Ramos (cell line): ENCODE measurements at regions not wholly inside any gene's neighbourhood (a gene's known extent, or its start where the extent isn't known, plus 50 kb on each side); places are given as distances from the start of the nearest gene placed in this dataset.

Source experiments
- in situ Hi-C: fragments of 300-500 bp; cut with MboI; formaldehyde crosslinking; loops from one replicate; pipeline ENCODE4 v1.14.3; 2022; ENCODE audit warnings: low sequenced_read_pairs; ENCODE audit not compliant: unreplicated experiment

DNA sequence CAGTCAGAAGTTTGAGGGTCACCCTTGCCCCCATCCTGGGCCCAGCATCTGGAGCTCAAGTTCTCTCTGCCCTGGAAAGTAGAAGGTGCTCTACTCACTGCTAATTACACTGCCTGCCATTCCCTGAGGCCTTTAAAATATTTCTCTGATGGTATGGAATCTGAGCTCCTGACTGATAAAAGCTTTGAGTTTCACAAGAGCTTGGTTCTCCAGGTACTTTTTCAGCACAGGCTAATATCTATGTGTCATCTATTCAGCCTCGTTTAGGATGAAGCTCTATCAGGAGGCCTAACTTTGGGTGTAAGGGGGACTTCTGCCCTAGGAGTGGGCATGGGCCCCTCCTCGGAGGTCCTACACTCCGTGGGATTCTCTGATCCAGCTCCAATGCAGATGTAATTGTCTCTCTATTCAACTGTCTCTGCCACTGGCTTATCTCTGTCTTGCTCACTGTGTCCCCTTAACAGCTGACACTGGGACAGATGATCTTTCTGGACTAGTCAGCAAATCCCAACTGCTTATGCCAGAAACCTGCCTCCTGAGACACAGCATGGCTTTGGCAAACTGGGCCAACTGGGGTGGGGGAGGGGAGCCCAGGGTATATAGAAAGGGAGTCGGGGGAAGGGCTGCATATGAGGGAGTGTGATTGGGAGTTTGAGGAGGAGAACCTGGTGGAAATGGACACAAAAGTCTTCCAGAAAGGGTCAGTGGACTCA is 104.2 kb upstream of the GADD45A start:
- in situ Hi-C loops, result no loop called here

DNA sequence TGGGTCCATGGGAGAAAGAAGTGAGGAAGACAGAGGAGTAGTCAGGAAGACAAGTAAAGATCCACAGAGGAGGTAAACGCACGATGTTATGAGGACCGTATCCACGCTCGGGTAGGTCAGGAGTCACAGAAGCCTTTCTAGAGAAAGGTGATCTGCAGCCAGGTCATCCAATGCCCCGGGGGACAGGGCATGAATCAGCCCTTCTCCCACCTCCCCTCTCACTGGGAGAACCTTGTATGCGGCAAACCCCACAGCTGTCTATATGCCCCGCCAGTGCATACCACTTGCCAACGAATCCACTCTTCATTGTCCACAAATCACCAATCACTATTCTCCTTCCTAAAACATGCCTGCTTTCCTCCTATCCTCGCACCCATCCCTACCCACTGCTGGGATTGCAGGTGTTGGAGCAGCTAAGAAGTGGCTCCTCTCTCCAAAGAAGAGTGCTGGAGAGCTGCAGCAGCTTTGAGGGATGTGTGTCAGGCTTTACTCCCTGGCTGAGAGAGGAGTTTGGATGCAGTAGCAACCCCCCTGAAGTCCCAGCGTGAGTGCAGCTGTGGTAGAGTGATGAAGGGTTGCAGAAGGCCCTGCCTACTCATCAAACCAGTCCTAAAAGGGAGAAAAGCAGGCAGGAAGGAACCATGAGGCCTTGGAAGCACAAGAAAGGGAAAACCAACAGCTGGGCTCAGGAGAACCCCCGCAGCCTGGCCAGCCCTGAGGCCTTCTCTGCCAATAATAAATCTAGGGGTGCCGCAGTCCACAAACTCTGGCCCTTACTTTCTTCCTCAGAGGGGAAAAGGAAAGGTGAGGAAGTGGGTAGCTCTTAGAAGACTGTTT is 102.2 kb upstream of the GADD45A start:
- in situ Hi-C loops, result no loop called here

DNA sequence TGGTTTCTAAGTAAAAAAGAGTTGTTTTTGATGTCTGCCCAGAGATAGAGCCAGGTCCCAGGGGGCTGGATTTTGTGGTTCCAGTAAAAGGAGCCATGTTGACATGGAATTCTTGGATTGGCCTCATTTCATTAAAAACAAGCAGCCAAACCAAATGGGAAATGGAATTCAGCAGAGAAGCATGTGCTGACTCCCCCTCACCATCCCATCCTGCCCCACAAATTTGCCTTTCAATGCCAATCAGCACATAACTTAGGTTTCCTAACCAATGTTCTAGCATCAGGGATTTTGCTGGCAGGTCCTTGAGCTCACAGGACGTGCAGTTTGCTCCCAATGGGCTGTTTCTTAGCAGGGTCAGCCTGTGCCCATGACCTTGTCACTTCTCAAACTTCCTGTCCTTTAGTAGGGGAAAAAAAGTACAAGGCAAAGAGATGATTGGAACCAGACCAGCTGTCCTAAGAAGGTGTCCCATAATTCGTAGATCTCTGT is 101.5 kb upstream of the GADD45A start:
- in situ Hi-C loops, result no loop called here

DNA sequence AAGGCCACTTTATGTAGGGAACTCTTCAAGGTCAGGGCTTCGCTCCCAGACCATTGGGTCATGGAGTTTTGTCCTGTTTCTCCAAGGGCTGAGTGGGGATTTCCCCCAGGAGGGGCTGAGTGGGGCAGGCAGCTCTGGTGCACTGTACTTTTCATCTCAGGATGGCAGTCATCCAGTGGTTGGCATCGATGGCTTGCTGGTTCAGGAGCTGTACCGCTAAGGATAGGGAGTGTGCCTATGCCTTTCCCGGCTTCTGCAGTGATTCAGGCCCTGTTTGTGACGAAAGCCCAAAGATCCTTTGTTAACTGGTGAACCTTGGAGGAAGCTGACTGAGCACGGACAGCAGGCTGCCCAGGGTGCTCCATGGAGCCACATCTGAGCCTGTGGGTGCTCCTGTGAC is 100.1 kb upstream of the GADD45A start:
- in situ Hi-C loops, result no loop called here

DNA sequence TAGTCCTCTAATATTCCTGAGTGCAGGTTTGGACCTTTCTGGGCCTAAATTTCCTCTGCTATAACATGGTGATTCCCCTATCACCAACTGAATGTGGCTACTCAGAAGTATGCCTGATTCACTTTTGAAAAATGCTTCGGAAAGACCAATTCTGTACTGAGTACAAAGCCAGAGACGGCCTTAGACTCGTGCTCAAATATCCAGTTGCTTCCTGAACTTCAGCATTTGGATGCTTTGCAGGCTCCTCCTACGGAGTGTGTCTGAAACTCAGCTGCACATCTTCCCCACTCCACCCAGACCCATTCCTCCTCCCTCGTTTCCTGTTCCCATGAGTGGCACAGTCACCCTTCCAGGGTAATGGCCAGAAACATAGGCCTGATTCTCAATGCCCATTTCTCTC is 98.4 kb upstream of the GADD45A start:
- in situ Hi-C loops, result no loop called here

DNA sequence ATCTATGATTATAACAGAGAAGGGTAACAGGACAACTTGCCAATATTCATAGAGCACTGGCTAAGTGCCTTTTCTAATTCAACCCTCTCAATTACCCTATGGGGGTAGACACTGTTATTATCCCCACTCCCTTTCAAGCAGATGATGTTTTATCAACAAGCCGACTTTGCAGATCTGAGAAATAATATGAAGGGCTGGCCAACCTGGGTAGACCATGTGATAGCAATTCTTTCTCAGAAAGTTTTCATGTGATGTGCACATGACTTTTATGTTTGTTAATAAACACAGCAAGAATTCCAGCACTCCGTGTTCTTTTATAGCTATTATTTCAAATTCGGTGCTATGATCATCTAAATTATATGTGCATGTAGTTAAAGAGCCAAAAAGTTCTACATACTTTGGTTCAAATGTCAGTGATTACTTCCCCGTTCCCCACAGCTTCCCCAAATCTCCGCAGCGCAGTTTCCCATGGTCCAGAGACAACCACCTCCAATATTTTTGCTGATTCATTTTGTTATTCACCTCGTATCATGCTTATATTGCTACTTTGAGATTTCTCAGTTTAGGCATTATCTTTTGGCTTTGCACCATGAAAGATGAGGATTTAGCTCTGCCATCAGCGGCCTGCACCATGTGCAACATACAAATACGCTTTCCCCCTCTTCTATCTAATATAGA is 96.7 kb upstream of the GADD45A start:
- in situ Hi-C loops, result no loop called here

DNA sequence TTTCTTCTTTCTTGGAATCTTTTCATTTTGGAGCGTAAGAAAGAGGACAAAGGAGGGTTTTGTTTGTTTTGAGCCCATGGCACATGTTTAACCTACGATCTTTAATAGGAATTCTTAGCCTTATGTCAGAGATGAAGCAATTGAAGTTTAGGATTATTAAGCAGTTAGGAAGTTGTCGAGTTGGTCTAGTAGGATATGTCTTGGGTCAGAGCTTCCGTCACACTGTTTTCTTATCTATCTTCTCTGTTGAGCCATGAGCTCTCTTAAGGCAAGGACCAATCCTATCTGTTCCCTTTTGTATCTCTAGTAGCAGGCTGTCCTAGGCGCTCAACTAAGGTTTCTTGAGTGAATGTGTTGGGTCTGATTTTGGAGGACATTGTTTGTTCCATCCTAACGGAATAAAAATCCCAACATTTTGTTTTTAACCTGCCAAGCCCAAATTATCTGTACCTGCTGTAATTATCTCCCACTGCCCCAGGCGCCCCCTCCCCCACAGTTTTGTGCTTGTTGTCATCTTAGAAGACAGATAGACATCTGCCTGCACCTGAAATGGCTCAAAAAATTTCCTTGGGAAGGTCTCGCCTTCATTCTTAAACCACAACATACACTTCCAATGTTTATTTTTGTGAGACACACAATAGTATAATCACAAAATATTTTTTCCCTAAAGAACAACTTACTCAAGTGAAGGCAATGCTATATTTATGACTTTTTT is 95.3 kb upstream of the GADD45A start:
- in situ Hi-C loops, result no loop called here

DNA sequence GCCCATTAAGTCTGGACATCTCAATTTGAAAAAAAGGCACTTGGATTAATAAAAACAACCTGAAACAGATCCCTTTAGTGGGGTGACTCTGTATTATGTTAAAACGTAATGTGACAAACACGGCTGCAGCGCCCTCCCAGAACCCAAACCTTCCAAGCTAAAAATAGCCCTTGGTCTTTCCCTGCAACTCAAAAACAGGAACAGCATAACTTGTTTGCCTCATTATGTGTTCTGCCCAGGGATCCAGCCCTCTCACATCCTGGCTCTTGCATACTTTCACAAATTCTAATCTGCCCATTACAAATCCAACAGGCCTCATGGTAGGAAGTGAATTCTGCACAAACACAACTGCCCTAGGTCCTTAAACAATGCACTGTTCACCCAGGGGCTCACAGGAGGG is 94.7 kb upstream of the GADD45A start:
- in situ Hi-C loops, result no loop called here

DNA sequence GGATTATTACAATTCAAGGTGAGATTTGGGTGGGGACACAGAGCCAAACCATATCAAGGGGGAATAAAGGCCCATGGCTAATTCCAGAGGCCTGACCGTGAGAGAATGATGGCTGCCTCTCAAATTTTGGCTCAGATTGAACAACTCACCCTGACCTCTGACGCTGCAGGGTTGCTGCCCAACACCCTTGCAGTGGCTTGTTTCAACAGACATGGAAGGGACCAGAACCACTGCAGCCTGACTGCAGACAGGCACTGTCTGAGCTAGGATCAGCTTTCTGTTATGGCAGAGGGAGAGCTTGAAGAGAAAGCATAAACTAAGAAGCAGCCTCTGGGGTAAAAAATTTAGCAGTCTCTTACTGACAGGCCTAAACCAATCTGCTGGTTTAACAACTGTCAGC is 90.2 kb upstream of the GADD45A start:
- in situ Hi-C loops, result no loop called here

DNA sequence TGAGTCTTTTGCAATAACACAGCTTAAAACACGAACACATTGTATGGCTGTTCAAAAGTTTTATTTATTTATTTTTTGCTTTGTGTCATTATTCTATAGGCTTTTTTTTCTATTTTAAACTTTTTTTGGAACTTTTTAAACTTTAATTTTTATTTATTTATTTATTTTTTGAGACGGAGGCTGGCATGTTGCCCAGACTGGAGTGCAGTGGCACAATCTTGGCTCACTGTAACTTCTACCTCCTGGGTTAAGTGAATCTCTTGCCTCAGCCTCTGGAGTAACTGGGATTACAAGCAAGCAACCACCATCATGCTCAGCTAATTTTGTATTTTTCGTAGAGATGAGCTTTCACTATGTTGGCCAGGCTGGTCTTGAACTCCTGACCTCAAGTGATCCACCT is 88.3 kb upstream of the GADD45A start:
- in situ Hi-C loops, result no loop called here

DNA sequence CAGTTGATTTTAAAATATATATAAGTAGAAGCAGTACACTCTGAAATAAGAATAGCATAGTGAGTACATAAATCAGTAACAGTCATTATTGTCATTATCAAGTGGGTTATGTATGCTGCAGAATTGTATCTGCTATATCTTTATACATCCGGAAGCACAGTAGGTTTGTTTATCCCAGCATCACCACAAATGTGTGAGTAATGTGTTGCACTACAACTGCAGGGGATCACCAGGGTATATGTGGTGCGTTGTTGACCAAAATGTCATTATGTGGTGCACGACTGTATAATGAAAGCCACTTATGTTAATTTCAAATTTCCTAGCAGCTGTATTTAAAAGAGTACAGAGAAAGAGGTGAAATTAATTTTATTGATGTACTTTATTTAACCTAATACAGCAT is 87.7 kb upstream of the GADD45A start:
- in situ Hi-C loops, result no loop called here

DNA sequence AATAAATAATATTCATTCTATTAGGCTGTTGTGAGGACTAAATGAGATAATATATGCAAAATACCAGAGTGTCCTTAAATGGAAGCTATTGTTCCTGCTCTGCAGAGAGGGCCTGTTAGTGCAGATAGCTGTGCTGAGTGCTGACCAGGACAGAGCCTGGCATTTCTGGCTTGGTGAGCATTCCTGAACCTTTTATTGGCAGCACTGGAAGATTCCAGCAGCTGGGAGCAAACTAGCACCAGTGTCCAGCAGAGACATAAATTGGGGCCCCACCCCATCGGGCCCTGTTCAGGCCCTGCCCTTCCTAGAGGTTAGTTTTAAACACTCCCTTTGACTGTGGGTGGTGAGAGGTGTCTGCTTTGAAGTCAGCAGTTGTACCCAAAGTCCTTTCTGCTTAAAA is 85.9 kb upstream of the GADD45A start:
- in situ Hi-C loops, result no loop called here

DNA sequence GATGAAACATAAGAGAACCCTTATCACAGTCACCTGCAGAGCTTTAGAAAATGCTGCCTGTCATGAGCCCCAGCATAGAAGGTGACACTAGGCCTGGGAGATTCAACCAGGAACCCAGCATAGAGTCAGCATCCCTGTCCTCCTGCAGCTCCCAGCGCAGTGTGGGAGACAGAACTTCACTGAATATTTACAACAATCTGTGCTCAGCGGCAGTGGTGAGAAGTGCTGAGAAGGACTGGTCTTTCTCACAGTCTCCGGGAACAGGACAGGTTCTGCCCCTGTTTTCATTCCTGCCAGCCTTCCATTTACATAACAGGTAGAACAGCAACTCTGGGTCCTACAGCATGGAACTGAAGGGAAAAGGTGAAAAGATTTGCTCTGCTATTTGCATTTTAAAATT is 83.5 kb upstream of the GADD45A start:
- in situ Hi-C loops, result no loop called here

DNA sequence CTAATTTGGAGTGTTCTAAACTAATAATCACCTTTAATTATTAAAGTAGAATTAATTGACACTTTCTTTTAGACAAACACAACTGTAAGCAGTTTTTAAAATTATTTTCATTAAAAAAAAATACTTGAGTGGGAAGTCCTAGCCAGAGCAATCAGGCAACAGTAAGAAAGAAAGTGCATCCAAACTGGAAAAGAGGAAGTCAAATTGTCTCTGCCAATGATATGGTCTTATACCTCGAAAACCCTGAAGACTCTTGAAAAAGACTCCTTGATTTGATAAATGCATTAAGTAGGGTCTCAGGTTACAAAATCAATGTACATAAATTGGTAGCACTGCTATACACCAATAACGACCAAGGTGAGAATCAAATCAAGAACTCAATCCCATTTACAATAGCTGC is 83.0 kb upstream of the GADD45A start:
- in situ Hi-C loops, result no loop called here

DNA sequence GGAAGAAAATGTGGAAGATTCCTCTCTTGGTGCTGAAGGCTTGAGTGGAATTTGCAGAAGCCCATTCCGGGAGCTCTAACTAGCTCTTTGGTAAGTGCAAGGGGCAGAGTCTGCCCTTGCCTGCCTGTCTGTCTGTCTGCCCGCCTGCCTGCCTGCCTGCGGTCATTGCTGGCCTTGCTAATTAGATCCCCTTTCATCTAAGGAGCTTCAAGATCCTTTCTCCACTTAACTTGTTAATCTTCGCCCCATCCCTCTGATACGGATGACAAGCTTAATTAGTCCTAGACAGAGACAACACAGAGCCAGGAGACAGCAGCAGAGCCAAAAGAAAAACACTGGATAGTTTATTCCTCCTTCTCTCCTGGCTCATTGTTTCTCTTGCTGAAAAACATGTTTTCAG is 80.2 kb upstream of the GADD45A start:
- in situ Hi-C loops, result no loop called here

DNA sequence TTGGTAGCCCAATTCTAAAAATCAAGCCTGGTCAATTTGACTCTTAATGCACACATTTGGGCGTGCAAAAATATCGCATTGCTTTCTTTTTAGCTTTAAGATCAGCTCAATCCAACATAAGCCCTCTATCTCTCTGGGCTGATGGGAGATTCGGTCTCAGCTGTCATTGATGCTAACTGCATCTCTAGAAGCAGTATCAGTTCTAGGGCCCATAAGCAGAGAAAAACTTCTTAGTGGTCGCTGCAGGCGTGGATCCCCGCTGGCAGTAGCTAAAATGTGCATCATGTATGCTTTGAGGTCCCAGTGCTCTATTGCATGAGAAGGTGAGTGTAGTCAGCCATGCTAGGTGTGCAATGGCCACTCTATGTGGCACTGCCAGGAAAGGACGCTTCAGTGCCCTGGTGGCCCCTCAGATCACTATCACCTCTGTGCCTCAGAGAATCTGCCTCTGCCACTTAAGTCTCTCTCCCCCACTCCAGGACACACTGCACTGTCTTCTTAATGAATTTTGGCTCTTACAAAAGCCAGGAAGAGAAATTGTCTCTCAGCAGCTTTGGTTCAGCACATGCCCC is 79.7 kb upstream of the GADD45A start:
- in situ Hi-C loops, result no loop called here

DNA sequence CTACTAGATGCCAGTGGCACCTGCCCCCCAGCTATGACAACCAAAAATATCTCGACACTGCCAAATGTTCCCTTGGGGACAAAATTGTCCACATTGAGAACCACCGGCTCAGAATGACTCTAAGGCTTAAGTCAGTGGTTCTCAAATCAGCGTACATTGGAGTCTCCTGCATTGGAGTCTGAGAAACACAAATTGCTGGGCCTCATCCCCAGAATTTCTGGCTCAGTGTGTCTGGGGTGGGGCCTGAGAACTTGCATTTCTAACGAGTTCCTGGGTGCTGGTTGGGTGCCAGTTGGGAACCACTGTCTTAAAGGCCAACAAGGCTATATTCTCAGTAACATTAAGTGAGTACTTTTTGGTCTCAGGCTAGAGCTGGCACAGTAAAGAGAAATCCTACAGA is 77.7 kb upstream of the GADD45A start:
- in situ Hi-C loops, result no loop called here

DNA sequence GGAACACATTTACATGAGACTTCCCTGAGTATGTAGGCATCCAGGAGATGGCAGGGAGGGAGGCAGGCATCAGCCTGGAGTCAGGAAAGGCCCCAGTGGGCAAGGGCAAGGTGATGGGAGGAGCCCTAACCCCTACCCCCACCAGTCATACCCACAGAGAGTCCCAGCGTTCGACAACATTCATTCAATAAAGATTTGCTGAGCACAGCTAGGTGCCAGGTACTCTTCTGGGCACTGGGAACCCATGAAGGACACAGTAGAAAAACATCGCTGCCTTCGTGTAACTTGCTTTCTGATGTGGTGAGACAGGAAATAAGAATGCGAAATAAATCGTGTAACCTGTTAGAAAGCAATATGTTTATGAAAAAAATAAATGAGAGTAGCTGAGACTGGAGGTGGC is 77.3 kb upstream of the GADD45A start:
- in situ Hi-C loops, result no loop called here

DNA sequence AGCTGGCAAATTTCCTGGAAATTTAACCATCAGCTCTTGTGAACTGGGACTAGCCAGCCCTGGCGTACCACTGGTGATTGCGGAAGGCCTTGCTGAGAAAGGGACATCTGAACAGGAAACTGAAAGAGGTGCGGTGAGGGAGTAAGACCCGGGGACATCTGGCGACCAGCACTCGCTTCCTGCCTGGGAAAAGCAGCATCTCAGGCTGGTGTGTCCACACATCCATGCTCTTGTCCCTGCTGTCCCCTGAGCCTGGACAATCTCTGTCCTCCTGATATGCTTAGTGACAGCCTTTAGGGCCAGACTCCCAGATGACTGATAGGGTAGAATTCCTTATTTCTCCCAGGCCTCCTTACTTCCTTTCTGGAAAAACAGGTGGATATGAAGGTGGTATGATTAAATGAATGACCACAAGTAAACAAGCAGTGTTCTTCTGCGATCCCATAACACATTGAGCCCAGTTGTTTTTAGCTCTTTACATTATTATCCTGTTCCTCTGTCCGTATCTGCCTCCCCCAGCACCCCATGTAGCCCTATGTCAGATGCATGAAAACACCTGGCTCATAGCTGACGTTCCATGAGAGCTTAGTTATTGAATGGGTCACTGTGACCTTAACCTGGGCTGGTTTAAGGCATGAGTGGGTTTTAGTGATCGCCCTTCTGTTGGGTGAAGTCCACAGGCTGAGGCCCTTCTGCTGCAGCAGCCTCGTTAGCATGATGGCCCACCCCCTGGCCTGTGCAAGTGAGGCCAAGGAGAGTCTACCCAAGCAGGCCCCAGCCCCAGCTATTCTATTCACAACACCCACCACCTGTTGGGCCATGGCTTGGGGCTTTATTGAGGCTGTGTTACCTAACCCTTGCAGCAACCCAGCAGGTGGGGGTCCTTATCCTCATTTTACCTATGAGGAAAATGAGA is 76.1 kb upstream of the GADD45A start:
- in situ Hi-C loops, result no loop called here
